H1 (cell line): ENCODE measurements at regions not wholly inside any gene's neighbourhood (a gene's known extent, or its start where the extent isn't known, plus 50 kb on each side); places are given as distances from the start of the nearest gene placed in this dataset.

Experiments used
- POLR2A ChIP-seq, 2 experiments: IDR thresholded peaks; 1 replicate in 1 of 2; 2 replicates in 1 of 2; pipeline ENCODE4 v1.6.1; 2011; ENCODE audit warnings: low read depth in 2 of 2, low read length in 2 of 2, mild to moderate bottlenecking in 2 of 2; ENCODE audit errors: control extremely low read depth in 1 of 2
- SUZ12 ChIP-seq: fragments of 200-600 bp; sonication (generic); IDR thresholded peaks from 2 replicates; pipeline ENCODE4 v1.6.1; 2012; ENCODE audit warnings: mild to moderate bottlenecking, inconsistent platforms, low read length, moderate library complexity, mixed read lengths
- TF ChIP-seq, protein P1 (sequence below): IDR thresholded peaks from 2 replicates; pipeline ENCODE4 v1.6.1; 2012; ENCODE audit warnings: inconsistent platforms
- TF ChIP-seq, protein P2 (sequence below): IDR thresholded peaks from 2 replicates; pipeline ENCODE4 v1.6.1; 2011; ENCODE audit warnings: low read length, improper control_type of control experiment

DNA sequence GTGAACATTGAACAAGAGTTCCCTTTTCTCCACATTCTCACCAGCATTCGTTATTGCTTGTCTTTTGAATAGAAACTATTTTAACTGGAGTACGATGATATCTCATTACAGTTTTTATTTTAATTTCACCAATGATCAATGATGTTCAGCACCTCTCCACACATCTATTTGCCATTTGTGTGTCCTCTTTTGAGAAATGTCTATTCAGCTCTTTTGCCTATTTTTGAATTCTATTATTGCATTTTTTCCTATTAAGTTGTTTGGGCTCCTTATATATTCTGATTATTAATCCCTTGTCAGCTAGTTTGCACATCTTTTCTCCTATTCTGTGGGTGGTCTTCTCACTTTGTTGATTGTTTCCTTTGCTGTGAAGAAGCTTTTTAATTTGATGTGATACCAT, 241.1 kb upstream of the CTBP2 start:
- TF ChIP-seq POLR2A (IDR thresholded peaks at IDR 0.05; ENCODE audit: control extremely low read depth in 1 of 2, low read depth in 2 of 2, low read length in 2 of 2): no peak
- TF ChIP-seq, protein P1, sequence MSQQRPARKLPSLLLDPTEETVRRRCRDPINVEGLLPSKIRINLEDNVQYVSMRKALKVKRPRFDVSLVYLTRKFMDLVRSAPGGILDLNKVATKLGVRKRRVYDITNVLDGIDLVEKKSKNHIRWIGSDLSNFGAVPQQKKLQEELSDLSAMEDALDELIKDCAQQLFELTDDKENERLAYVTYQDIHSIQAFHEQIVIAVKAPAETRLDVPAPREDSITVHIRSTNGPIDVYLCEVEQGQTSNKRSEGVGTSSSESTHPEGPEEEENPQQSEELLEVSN: no peak
- TF ChIP-seq SUZ12: no peak
- TF ChIP-seq, protein P2, sequence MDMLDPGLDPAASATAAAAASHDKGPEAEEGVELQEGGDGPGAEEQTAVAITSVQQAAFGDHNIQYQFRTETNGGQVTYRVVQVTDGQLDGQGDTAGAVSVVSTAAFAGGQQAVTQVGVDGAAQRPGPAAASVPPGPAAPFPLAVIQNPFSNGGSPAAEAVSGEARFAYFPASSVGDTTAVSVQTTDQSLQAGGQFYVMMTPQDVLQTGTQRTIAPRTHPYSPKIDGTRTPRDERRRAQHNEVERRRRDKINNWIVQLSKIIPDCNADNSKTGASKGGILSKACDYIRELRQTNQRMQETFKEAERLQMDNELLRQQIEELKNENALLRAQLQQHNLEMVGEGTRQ: no peak
